Activated T-cell treated with anti-CD3 and anti-CD28 coated beads, Interleukin-2, amount 50 U/mL, for 4 hours (primary cell): ENCODE measurements at regions not wholly inside any gene's neighbourhood (a gene's known extent, or its start where the extent isn't known, plus 50 kb on each side); places are given as distances from the start of the nearest gene placed in this dataset.

Experiments used
- ATAC-seq, 2 donors: fragments of 200-7000 bp; cut with Tn5 transposase; one replicate each; pipeline ENCODE4 v1.10.0; 2021
- DNase-seq: peaks from one replicate; pipeline ENCODE4 v3.0.0-alpha.2; 2020
- H3K27me3 Mint-ChIP-seq: one replicate; pipeline ENCODE4 v1.8.0; 2021; ENCODE audit warnings: low read depth, mixed read lengths
- H3K36me3 Mint-ChIP-seq: one replicate; pipeline ENCODE4 v1.8.0; 2022; ENCODE audit warnings: mixed read lengths; ENCODE audit not compliant: insufficient read depth
- H3K4me1 Mint-ChIP-seq: one replicate; pipeline ENCODE4 v1.8.0; 2021; ENCODE audit warnings: low read depth, mixed read lengths
- H3K4me3 Mint-ChIP-seq: one replicate; pipeline ENCODE4 v1.8.0; 2021; ENCODE audit warnings: mild to moderate bottlenecking, moderate library complexity, mixed read lengths
- H3K9me3 Mint-ChIP-seq: one replicate; pipeline ENCODE4 v1.8.0; 2021; ENCODE audit warnings: mixed read lengths

- ATAC-seq (no peak), DNase-seq (no peak)
- H3K36me3 Mint-ChIP-seq, result no peaks in the 10 kb centered on the region
- peaks cover 6% of the 10 kb centered on the region for H3K9me3 Mint-ChIP-seq
- H3K4me1 Mint-ChIP-seq, result no peaks in the 10 kb centered on the region
- no peak overlapping the region for H3K4me3 Mint-ChIP-seq
- H3K27me3 Mint-ChIP-seq, result no peaks in the 10 kb centered on the region
Measured at GRCh38 chr3:22582266-22582665, 620.9 kb upstream of the UBE2E2 start.

DNA sequence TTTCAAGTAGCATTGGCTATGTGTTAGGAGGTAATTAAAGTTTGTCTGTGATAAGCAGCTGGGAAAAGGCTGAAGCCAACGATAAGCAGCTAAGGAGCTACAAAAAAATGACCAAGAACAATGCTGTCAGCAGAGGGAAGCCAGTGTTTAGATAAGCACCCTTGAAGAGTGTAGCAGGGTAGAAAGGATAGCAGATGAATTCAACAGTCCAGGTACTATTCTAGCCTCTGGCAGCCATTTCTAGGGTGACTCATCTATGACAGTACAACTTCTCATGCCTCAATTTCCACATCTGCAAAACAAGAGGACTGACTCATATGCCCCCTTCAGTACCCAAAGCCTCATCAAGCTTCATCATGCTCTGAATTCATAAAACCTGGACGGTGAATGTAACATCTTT lies 617.6 kb upstream of the UBE2E2 start:
- DNase-seq, result no peak
- peak in 1 of 2 donors; percentile 62 for ATAC-seq
- H3K36me3 Mint-ChIP-seq, result no peaks in the 10 kb centered on the region
- H3K27me3 Mint-ChIP-seq, result no peaks in the 10 kb centered on the region
- H3K9me3 Mint-ChIP-seq, result peaks cover 6% of the 10 kb centered on the region
- no peak overlapping the region for H3K4me3 Mint-ChIP-seq
- H3K4me1 Mint-ChIP-seq, result no peaks in the 10 kb centered on the region

GRCh38 chr3:22585911-22586310 lies 617.2 kb upstream of the UBE2E2 start:
- H3K4me3 Mint-ChIP-seq, result no peak overlapping the region
- H3K9me3 Mint-ChIP-seq, result peaks cover 6% of the 10 kb centered on the region
- DNase-seq (no peak), ATAC-seq (no peak)
- H3K4me1 Mint-ChIP-seq, result no peaks in the 10 kb centered on the region
- H3K36me3 Mint-ChIP-seq, result no peaks in the 10 kb centered on the region
- no peaks in the 10 kb centered on the region for H3K27me3 Mint-ChIP-seq

GRCh38 chr3:22587446-22587845 lies 615.7 kb upstream of the UBE2E2 start:
- Mint-ChIP-seq H3K9me3 (peaks cover 6% of the 10 kb centered on the region), H3K4me3 (no peak overlapping the region), H3K27me3 (no peaks in the 10 kb centered on the region)

GRCh38 chr3:22593638-22594037 lies 609.5 kb upstream of the UBE2E2 start:
- H3K4me3 Mint-ChIP-seq, result no peak overlapping the region
- no peaks in the 10 kb centered on the region for H3K27me3 Mint-ChIP-seq
- no peaks in the 10 kb centered on the region for H3K36me3 Mint-ChIP-seq
- ATAC-seq, result no peak
- DNase-seq, result no peak
- no peaks in the 10 kb centered on the region for H3K4me1 Mint-ChIP-seq
- peaks cover 13% of the 10 kb centered on the region for H3K9me3 Mint-ChIP-seq

More at GRCh38 chr3:22587446-22587845, 615.7 kb upstream of the UBE2E2 start:
- no peaks in the 10 kb centered on the region for H3K36me3 Mint-ChIP-seq
- ATAC-seq (no peak), DNase-seq (no peak)
- no peaks in the 10 kb centered on the region for H3K4me1 Mint-ChIP-seq

- ATAC-seq, result no peak
- Mint-ChIP-seq H3K27me3 (no peaks in the 10 kb centered on the region), H3K4me1 (no peaks in the 10 kb centered on the region), H3K9me3 (peaks cover 10% of the 10 kb centered on the region), H3K4me3 (no peak overlapping the region), H3K36me3 (no peaks in the 10 kb centered on the region)
- DNase-seq, result no peak
Measured at GRCh38 chr3:22594990-22595389, 608.1 kb upstream of the UBE2E2 start.

DNA sequence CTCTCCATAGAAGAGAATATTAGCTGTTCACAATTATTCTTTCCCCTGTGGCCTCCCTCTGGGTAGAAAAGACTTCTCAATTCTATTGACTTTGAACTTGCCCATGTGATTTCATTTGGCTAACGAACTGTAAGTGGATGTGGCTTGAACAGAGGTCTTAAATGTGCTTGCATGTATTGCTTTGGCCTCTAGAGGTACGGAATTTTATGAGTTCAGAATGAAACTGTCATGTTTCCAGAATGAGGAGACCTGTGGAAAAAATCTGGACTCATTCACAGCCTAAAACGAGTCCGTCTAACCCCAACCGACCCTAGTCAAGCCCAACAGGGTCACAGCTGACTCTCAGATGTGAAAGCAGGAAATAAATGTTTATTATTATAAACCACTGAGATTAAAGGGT lies 596.7 kb upstream of the UBE2E2 start:
- H3K4me3 Mint-ChIP-seq, result no peak overlapping the region
- ATAC-seq, result no peak
- H3K36me3 Mint-ChIP-seq, result no peaks in the 10 kb centered on the region
- no peaks in the 10 kb centered on the region for H3K4me1 Mint-ChIP-seq
- H3K9me3 Mint-ChIP-seq, result peaks cover 6% of the 10 kb centered on the region
- H3K27me3 Mint-ChIP-seq, result no peaks in the 10 kb centered on the region
- no peak for DNase-seq

DNA sequence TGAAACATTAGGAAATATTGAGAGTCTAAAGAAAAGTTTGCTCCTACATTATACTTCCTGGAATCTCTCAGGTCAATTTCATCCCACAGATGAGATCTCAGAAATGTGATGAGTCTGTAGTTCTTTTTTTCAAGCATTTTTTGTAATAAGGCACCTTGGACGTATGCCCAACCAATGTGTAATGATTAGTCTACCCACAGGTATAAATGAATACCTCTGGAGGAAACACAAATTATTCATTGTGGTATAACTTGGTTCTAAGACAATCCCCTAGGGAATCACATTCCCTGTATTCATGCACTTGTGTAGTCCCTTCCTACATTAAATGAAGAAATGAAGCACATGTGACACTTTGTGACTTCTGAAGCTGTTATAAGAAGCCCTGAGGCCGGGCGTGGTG lies 596.2 kb upstream of the UBE2E2 start:
- ATAC-seq, result no peak
- no peak for DNase-seq
- Mint-ChIP-seq H3K4me1 (no peaks in the 10 kb centered on the region), H3K27me3 (no peaks in the 10 kb centered on the region), H3K9me3 (peaks cover 6% of the 10 kb centered on the region), H3K4me3 (no peak overlapping the region), H3K36me3 (no peaks in the 10 kb centered on the region)

GRCh38 chr3:22608093-22608492 lies 595.0 kb upstream of the UBE2E2 start:
- ATAC-seq, result no peak
- no peak overlapping the region for H3K4me3 Mint-ChIP-seq
- H3K27me3 Mint-ChIP-seq, result no peaks in the 10 kb centered on the region
- no peaks in the 10 kb centered on the region for H3K36me3 Mint-ChIP-seq
- H3K9me3 Mint-ChIP-seq, result peaks cover 6% of the 10 kb centered on the region
- no peaks in the 10 kb centered on the region for H3K4me1 Mint-ChIP-seq
- DNase-seq, result no peak

- H3K9me3 Mint-ChIP-seq, result peaks cover 6% of the 10 kb centered on the region
- DNase-seq, result no peak
- ATAC-seq, result no peak
- H3K4me1 Mint-ChIP-seq, result no peaks in the 10 kb centered on the region
- no peaks in the 10 kb centered on the region for H3K27me3 Mint-ChIP-seq
- no peak overlapping the region for H3K4me3 Mint-ChIP-seq
- H3K36me3 Mint-ChIP-seq, result no peaks in the 10 kb centered on the region
Measured at GRCh38 chr3:22608721-22609120, 594.4 kb upstream of the UBE2E2 start.

DNA sequence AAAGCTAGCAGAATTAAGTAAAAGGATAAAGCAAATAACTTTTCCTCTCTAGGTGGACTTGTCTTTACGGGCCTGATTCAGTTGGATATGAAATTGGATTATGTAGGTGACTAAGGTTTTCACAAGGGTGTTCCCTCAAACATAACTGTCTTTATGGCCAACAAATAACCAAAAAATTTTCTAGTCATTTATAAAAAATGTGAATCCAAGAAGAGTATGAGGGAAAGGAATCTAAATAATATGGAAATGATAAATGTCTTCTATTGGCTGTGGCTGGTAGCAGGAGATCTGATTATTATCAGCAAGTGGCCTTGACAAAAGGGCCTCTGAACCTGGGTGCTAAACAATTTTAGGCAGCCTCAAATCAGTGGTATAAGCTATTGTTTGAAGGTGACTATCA lies 594.0 kb upstream of the UBE2E2 start:
- no peak for ATAC-seq
- Mint-ChIP-seq H3K27me3 (no peaks in the 10 kb centered on the region), H3K4me1 (no peaks in the 10 kb centered on the region), H3K36me3 (no peaks in the 10 kb centered on the region), H3K4me3 (no peak overlapping the region), H3K9me3 (peaks cover 6% of the 10 kb centered on the region)
- no peak for DNase-seq

DNA sequence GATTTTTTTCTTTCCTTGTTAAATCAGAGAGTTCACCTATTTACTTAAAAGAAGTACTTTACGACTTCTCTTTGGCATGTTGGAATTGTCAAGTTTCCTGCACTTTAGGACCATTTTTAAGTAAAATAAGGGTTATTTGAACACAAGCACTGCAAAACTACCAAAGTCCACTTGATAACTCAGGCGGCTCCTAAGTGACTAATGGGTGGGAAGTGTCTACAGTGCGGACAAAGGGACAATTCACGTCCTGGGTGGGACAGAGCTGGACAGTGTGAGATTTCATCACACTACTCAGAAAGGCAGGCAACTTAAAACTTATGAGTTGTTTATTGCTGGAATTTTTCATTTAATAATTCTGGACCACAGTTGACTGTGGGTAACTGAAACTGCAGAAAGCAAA lies 590.2 kb upstream of the UBE2E2 start:
- DNase-seq (no peak), ATAC-seq (no peak)
- Mint-ChIP-seq H3K4me1 (no peaks in the 10 kb centered on the region), H3K36me3 (no peaks in the 10 kb centered on the region), H3K27me3 (no peaks in the 10 kb centered on the region), H3K9me3 (peaks cover 3% of the 10 kb centered on the region), H3K4me3 (no peak overlapping the region)

DNA sequence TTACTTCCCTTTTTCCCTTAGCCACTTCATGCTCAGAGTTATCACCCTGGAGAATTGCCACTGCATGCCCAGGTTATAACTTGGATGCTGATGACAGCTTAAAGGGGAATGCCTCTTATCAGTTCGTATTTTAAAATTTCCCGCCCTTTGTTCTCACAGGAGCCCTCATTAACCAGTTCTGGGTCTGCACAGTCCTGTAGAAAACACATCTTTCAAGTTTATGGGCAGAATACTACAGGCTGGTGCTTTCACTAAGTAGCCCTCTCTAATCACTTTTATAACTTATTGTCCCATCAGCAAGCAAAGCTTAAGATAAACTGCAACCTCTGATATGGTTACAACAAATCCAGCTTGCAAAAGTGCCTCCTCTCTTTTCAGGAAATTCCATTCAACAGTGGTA lies 587.3 kb upstream of the UBE2E2 start:
- Mint-ChIP-seq H3K27me3 (no peaks in the 10 kb centered on the region), H3K9me3 (peaks cover 3% of the 10 kb centered on the region), H3K4me1 (no peaks in the 10 kb centered on the region), H3K36me3 (no peaks in the 10 kb centered on the region), H3K4me3 (no peak overlapping the region)
- DNase-seq, result no peak
- ATAC-seq, result no peak

GRCh38 chr3:22617372-22617771 lies 585.8 kb upstream of the UBE2E2 start:
- no peaks in the 10 kb centered on the region for H3K27me3 Mint-ChIP-seq
- ATAC-seq (no peak), DNase-seq (no peak)
- H3K36me3 Mint-ChIP-seq, result no peaks in the 10 kb centered on the region
- no peaks in the 10 kb centered on the region for H3K9me3 Mint-ChIP-seq
- H3K4me1 Mint-ChIP-seq, result no peaks in the 10 kb centered on the region
- H3K4me3 Mint-ChIP-seq, result no peak overlapping the region

GRCh38 chr3:22620498-22620897 lies 582.6 kb upstream of the UBE2E2 start:
- ATAC-seq (no peak), DNase-seq (no peak)
- Mint-ChIP-seq H3K4me1 (no peaks in the 10 kb centered on the region), H3K36me3 (no peaks in the 10 kb centered on the region), H3K27me3 (no peaks in the 10 kb centered on the region), H3K9me3 (peaks cover 2% of the 10 kb centered on the region), H3K4me3 (no peak overlapping the region)

GRCh38 chr3:22621205-22621809 lies 581.8 kb upstream of the UBE2E2 start:
- peaks cover 8% of the 10 kb centered on the region for H3K9me3 Mint-ChIP-seq
- ATAC-seq (no peak), DNase-seq (no peak)
- no peaks in the 10 kb centered on the region for H3K4me1 Mint-ChIP-seq
- no peaks in the 10 kb centered on the region for H3K36me3 Mint-ChIP-seq
- H3K4me3 Mint-ChIP-seq, result no peak overlapping the region
- H3K27me3 Mint-ChIP-seq, result no peaks in the 10 kb centered on the region
